ENCODE measurements at regions not wholly inside any gene's neighbourhood (a gene's known extent, or its start where the extent isn't known, plus 50 kb on each side); places are given as distances from the start of the nearest gene placed in this dataset.

GRCh38 chr5:18357486-18357885 lies 723.2 kb downstream of the TAF11L14 start:
- no peak for ATAC-seq
- DNase-seq, result no peak
- Histone ChIP-seq H3K4me1 (no peaks in the 10 kb centered on the region), H3K27ac (no peak overlapping the region), H3K36me3 (replicated peaks in 1 of 2; ENCODE audit: insufficient read depth in 1 of 2, low read depth in 2 of 2) (no peaks in the 10 kb centered on the region), H3K27me3 (no peaks in the 10 kb centered on the region), H3K9me3 (no peaks in the 10 kb centered on the region), H3K4me3 (no peak overlapping the region)
- TF ChIP-seq POLR2A (IDR thresholded peaks at IDR 0.05) (no peak), CTCF (IDR thresholded peaks at IDR 0.05) (no peak)
- intact Hi-C loops (cut with DNase I), result no loop called here
- WGBS, 2 donors, result 62% methylated on average over 4 of the region's 4 CpGs

DNA sequence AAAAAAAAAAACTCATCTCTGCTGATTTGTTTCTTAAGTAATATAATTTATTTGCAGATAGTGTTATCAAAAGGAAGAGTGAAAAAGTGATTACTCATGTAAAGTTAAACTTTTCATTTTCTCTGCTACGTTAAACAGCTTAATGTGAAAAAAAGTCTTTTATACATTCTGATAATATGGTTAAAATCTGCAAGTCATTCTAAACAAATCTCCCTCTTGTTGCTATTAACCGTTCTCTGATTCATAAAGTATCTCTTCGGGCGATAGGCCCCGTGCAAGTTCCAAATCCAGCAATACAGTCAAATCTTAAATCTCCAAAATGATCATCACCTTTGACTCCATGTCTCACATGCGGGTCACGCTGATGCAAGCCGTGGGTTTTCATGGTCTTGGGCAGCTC lies 732.0 kb downstream of the TAF11L14 start:
- H3K27ac ChIP-seq, result no peak overlapping the region
- H3K4me3 ChIP-seq, result no peak overlapping the region
- no peaks in the 10 kb centered on the region for H3K4me1 ChIP-seq
- TF ChIP-seq POLR2A (IDR thresholded peaks at IDR 0.05) (no peak), CTCF (IDR thresholded peaks at IDR 0.05) (no peak)
- intact Hi-C loops (cut with DNase I), result no loop called here
- WGBS, 2 donors, result 72 to 76% methylated on average over 8 of the region's 8 CpGs
- DNase-seq, result no peak
- H3K9me3 ChIP-seq, result no peaks in the 10 kb centered on the region
- no peak for ATAC-seq
- H3K36me3 ChIP-seq (replicated peaks in 1 of 2; ENCODE audit: insufficient read depth in 1 of 2, low read depth in 2 of 2), result no peaks in the 10 kb centered on the region
- H3K27me3 ChIP-seq, result no peaks in the 10 kb centered on the region

- H3K4me1 ChIP-seq, result no peaks in the 10 kb centered on the region
- no peak for ATAC-seq
Measured at GRCh38 chr5:18370531-18370930, 736.3 kb downstream of the TAF11L14 start.

GRCh38 chr5:18375641-18376040 lies 741.4 kb downstream of the TAF11L14 start:
- H3K27me3 ChIP-seq, result no peaks in the 10 kb centered on the region
- H3K9me3 ChIP-seq, result no peaks in the 10 kb centered on the region
- no peak for TF ChIP-seq POLR2A (IDR thresholded peaks at IDR 0.05)
- no peak for TF ChIP-seq CTCF (IDR thresholded peaks at IDR 0.05)
- no peak overlapping the region for H3K4me3 ChIP-seq
- DNase-seq (no peak), ATAC-seq (no peak)
- no peaks in the 10 kb centered on the region for H3K36me3 ChIP-seq (replicated peaks in 1 of 2; ENCODE audit: insufficient read depth in 1 of 2, low read depth in 2 of 2)
- H3K4me1 ChIP-seq, result no peaks in the 10 kb centered on the region
- intact Hi-C loops (cut with DNase I), result no loop called here
- 39 to 46% methylated on average over 2 of the region's 2 CpGs for WGBS, 2 donors
- H3K27ac ChIP-seq, result no peak overlapping the region

More at GRCh38 chr5:18370531-18370930, 736.3 kb downstream of the TAF11L14 start:
- 47 to 59% methylated on average over 3 of the region's 3 CpGs for WGBS, 2 donors
- Histone ChIP-seq H3K27ac (no peak overlapping the region), H3K9me3 (no peaks in the 10 kb centered on the region), H3K4me3 (no peak overlapping the region), H3K36me3 (replicated peaks in 1 of 2; ENCODE audit: insufficient read depth in 1 of 2, low read depth in 2 of 2) (no peaks in the 10 kb centered on the region), H3K27me3 (no peaks in the 10 kb centered on the region)
- no peak for DNase-seq
- intact Hi-C loops (cut with DNase I), result no loop called here
- TF ChIP-seq POLR2A (IDR thresholded peaks at IDR 0.05) (no peak), CTCF (IDR thresholded peaks at IDR 0.05) (no peak)

- no peak overlapping the region for H3K4me3 ChIP-seq
- no peaks in the 10 kb centered on the region for H3K36me3 ChIP-seq (replicated peaks in 1 of 2; ENCODE audit: insufficient read depth in 1 of 2, low read depth in 2 of 2)
- H3K27ac ChIP-seq, result no peak overlapping the region
- WGBS, 2 donors, result 66 to 67% methylated on average over 2 of the region's 2 CpGs
- TF ChIP-seq CTCF (IDR thresholded peaks at IDR 0.05) (no peak), POLR2A (IDR thresholded peaks at IDR 0.05) (no peak)
- no peaks in the 10 kb centered on the region for H3K27me3 ChIP-seq
- H3K4me1 ChIP-seq, result no peaks in the 10 kb centered on the region
- no peaks in the 10 kb centered on the region for H3K9me3 ChIP-seq
- no peak for DNase-seq
- intact Hi-C loops (cut with DNase I), result no loop called here
- no peak for ATAC-seq
Measured at GRCh38 chr5:18378066-18378465, 743.8 kb downstream of the TAF11L14 start.

All from body of pancreas (tissue), 4 donors.